HG02571 (cell line): ENCODE measurements at regions not wholly inside any gene's neighbourhood (a gene's known extent, or its start where the extent isn't known, plus 50 kb on each side); places are given as distances from the start of the nearest gene placed in this dataset.
"Not testable (repeated sequence)": the region's sequence is repeated elsewhere in the genome, so short reads cannot be mapped to it uniquely, and the experiment has no call there.

Experiments used
- ATAC-seq: cut with Tn5 transposase; IDR thresholded peaks from one replicate; pipeline ENCODE4 v1.9.1; 2021; ENCODE audit warnings: mild to moderate bottlenecking, moderate library complexity; ENCODE audit not compliant: unreplicated experiment

DNA sequence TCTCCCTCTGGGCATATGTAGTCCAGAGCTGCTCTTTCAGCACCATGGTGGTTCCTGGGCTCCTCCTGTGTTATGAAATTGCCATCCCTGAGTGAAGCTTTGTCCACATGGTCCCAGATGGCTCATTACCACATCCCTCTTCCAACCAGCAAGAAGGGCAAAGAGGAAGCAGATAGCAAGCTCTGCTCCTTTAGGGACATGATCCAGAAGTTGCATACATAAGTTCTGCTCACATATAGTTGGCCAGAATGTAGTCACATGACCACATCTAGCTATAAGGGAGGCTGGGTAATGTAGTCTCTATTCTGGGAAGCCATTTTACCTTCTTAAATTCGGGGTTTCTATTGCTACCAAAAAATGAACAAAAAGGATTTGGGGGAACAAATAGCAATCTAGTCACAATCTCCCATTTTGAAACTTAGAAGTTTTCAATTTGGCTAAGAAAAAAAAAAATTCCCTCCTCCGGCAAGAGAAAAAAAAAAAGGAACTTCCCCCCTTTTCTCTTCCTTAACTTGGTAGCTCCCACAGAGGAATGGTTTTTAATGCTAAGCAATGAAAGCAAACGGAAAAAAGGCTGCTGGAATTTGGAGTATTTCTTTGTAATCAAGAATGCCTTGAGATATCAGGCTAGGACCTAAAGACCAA lies 88.2 kb upstream of the USP9X start:
- ATAC-seq = no peak

GRCh38 chrX:40998123-40998522 lies 87.1 kb upstream of the USP9X start:
- ATAC-seq = no peak

- ATAC-seq = no peak
Observed at GRCh38 chrX:41001327-41001726, 83.9 kb upstream of the USP9X start.

GRCh38 chrX:41002026-41002425 lies 83.2 kb upstream of the USP9X start:
- ATAC-seq = no peak

DNA sequence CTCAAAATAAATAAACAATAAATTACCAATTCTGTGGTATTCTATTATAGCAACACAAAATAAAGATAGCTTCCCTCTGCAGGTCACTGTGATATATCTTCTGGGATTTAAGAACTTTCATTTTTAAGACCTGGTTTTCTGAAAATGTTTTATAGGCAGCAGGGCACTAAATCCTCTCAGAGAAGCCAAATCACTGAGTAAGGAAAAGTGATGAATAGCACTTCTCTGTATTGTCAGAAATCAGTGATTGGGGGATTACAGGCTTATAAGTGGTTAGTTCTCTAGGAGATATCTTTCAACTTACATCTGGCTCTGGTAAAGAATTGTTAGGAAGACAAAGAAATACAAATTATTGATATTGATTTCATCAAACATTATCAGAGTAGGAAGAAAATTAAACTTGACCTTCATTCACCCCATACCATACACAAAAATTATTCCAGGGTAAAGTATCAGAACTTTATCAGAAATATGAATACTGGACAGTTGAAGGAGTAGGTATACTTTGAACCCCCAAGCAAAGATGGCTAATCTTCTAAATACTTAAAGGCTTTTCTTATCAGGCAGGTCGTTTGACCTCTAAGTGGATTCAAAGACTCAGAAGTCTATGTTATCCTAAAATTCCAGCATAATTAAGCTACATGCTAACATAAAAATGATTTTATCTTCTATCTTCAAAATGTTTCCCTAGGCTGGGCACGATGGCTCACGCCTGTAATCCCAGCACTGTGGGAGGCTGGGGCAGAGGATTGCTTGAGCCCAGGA lies 81.6 kb upstream of the USP9X start:
- no peak for ATAC-seq

DNA sequence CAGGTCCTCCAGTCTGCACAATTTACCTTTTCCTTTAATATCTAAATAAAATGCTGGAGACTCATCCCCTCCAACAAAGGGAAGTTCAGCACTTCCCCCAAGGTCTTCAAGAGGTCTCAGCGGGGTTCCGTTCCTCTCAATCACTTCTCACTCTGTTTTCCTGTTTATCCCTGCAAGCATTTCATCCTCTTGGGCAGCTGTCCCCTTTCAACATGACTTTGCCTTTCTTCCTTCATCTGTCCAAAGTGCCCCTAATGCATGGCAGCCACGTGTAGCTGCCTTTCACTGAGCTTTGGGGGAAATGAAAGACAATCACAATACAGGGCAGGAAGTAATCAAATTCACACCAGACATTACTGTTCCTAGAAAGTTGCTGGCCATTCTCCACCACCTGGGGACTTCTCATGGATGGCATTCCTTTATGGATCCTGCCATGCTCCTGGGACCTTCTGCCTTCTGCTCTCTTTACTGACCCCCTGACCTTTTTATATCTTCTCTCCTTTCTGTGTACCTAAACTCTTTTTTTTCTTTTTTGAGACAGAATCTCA lies 79.7 kb upstream of the USP9X start:
- no peak for ATAC-seq

- no peak for ATAC-seq
Observed at GRCh38 chrX:41009850-41010846, 75.1 kb upstream of the USP9X start.

- no peak for ATAC-seq
Observed at GRCh38 chrX:41014776-41015360, 70.4 kb upstream of the USP9X start.

GRCh38 chrX:41017785-41018184 lies 67.5 kb upstream of the USP9X start:
- not testable (repeated sequence) for ATAC-seq

- not testable (repeated sequence) for ATAC-seq
Observed at GRCh38 chrX:41018391-41019040, 66.7 kb upstream of the USP9X start.

GRCh38 chrX:41019041-41019392 lies 66.2 kb upstream of the USP9X start:
- ATAC-seq = no peak

GRCh38 chrX:41022566-41022965 lies 62.7 kb upstream of the USP9X start:
- no peak for ATAC-seq

GRCh38 chrX:41023098-41023497 lies 62.1 kb upstream of the USP9X start:
- no peak for ATAC-seq

DNA sequence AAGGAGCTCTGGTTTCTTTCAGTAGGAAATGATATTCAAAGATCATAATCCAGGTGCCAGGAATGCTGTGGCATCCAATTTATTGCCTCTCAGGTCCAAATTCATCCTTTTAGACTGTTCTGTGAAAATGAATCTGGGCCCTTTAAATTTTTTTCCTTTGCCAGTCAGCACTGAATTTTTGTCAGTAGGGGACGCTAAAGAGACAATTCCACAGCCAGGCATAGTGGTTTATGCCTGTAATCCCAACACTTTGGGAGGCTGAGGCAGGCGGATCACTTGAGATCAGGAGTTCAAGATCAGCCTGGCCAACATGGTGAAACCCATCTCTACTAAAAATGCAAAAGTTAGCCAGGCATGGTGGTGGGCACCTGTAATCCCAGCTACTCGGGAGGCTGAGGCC lies 60.9 kb upstream of the USP9X start:
- not testable (repeated sequence) for ATAC-seq

DNA sequence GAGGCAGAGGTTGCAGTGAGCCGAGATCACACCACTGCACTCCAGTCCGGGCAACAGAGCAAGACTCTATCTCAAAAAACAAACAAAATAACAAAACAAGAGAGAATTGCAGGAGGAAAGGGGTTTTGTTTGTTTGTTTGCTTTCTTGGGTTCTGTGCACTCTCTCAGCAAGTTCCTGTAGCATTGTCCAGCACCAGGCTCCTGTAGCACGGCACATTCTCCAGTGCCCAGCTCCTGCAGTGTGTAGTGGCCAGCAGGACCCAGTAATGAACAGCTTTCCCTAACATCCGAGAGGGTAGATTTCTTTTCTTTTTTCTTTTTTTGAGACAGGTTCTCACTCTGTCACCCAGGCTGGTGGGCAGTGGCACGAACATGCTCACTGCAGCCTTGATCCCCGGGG lies 60.5 kb upstream of the USP9X start:
- ATAC-seq = no peak

DNA sequence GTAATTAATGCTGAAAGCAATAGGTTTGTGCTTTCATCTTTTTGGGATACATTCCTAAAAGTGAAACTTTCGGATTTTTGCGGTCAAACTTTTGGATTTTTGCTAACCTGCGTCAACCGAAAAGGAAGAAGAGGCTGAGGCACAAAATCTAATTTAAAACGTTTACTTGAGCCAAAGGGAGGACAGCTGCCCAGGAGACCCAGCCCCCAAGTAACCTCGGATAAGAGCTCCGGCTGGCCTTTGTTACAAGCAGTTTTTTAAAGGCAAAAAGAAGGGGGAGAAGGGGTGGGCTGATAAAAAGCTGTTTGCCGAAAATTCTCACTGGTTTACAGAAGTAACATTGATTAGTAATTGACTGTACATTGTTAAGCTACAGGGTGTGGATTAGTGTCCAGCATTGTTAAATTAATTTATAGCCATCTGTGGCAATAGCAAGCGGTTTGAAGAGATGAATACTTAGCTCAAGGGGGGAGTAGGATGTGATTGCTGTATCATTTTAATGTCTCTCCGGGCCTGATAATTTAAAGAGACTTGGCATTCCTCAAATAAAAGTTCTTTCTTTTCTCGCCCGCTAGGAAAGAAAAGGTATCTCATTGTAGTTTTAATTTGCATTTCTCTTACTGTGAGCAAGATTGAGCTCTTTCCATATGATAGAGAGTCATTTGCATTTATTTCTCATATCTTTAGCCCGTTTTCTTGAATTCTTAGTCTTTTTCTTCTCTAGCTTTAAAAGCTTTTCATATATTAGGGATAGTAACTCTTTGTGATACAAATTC lies 59.1 kb upstream of the USP9X start:
- ATAC-seq = no peak

- ATAC-seq = no peak
Observed at GRCh38 chrX:41026702-41027078, 58.6 kb upstream of the USP9X start.

GRCh38 chrX:41029332-41029731 lies 55.9 kb upstream of the USP9X start:
- no peak for ATAC-seq

GRCh38 chrX:41031256-41031967 lies 53.8 kb upstream of the USP9X start:
- no peak for ATAC-seq
